OCI-LY7 (cell line): ENCODE measurements at regions not wholly inside any gene's neighbourhood (a gene's known extent, or its start where the extent isn't known, plus 50 kb on each side); places are given as distances from the start of the nearest gene placed in this dataset.

Source experiments
- CTCF ChIP-seq: fragments of 200-600 bp; sonication (generic); conservative IDR thresholded peaks from 2 replicates; pipeline ENCODE4 v1.5.1; 2014; ENCODE audit warnings: mild to moderate bottlenecking, antibody characterized with exemption, low read length, moderate library complexity, mixed read lengths
- EZH2phosphoT487 ChIP-seq: fragments of 200-600 bp; sonication (generic); IDR thresholded peaks from 2 replicates; pipeline ENCODE4 v1.6.1; 2018; ENCODE audit warnings: low read depth, borderline replicate concordance, mild to moderate bottlenecking, mixed run types, antibody characterized with exemption, low read length, moderate library complexity, mixed read lengths

GRCh38 chr20:48431653-48432493 is 395.9 kb downstream of the PREX1 start:
- no peak for TF ChIP-seq CTCF
- TF ChIP-seq EZH2phosphoT487: no peak
